GM18498 (cell line): ENCODE measurements at regions not wholly inside any gene's neighbourhood (a gene's known extent, or its start where the extent isn't known, plus 50 kb on each side); places are given as distances from the start of the nearest gene placed in this dataset.

Experiments used
- ATAC-seq: cut with Tn5 transposase; IDR thresholded peaks from one replicate; pipeline ENCODE4 v1.9.1; 2021; ENCODE audit warnings: mild to moderate bottlenecking, moderate library complexity; ENCODE audit not compliant: unreplicated experiment

DNA sequence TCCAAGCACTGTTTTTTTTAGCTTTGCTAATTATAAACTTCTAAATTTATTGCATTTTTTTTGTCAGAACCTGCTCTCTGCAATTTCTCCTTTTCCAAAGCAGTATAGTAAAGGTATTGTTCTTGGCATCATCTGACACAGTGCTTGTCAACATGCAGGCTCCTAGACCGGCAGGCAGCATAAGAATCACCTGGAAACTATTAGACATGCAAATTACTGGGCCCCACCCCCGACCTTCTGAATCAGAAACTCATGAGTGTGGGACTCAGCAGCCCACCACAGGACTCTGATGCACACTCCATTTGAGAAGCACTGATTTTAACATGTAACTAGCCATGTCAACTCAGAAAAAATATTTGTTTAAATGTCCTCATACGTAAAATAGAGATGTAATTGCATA lies 551.1 kb upstream of the CELF4 start:
- ATAC-seq = no peak

DNA sequence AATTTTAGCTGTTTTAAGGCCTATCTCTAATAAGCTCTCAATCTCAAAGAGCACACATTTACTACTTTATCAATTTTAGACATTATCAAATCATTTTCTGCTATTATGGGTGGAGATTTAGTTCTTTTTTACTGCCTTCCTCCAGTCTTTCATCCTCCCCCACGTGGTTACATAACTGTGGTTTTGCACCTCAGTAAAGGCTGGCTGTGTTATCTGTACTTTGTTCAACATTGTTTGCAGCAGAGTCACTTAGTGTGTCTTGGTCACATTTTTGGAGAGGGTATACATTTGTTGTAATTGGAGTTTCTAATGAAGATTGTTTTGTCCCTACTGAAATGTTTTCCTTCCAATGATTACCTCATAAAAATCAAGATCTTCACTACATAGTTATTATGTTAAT lies 549.6 kb upstream of the CELF4 start:
- no peak for ATAC-seq

DNA sequence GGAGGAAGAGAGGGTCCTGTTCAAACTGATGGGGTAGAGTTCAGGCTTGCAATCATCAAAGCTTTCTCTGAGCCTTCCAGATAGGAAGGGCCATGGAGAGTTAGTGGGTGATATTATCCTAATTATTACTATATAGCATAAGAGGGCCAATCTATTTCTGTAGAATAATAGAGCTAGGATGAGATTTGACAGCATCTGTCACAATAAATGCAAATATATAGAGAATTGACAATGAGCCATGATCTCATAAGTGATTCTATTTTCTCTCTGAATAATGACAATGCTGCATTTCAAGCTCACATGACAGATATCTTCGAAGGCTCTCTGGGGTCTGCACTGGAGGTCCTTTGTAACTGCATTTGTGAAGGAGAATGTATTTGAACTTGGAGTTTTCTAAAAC lies 521.9 kb upstream of the CELF4 start:
- no peak for ATAC-seq

DNA sequence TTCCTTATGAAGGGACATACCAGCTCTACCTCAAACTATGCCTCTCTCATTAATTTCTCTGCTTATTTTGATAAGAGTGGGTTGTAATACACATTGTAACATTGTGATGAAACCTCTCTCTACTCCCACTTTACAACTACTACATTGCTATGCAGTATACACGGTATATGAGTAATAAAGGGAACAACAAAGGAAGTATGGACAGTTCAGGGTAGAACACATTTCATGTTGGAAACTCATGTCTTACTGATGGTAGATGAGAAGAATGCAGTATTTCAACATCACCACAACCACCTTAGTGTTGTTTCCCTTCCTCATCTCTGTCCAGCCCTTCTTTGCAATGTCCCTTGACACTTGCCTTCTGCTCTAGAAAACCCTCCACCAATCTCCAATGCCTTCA lies 515.9 kb upstream of the CELF4 start:
- no peak for ATAC-seq

DNA sequence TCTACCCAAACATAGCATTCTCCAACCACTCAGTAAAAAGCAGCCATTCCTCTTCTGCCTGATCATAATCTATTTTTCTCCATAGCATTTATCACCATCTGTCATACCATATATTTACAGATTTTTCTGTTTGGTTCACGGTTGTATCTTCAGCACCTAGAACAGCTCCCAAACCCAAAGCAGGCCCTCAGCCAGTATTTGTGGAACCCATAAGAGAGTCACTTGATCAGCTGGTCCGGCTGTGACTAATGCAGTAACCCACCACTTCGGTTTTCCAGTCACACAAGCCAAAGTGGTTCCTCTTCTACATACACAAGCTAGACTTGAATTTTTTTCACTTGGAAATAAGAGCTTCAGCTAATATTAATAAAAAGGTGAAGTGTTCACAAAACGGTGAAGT lies 511.6 kb upstream of the CELF4 start:
- ATAC-seq = no peak

DNA sequence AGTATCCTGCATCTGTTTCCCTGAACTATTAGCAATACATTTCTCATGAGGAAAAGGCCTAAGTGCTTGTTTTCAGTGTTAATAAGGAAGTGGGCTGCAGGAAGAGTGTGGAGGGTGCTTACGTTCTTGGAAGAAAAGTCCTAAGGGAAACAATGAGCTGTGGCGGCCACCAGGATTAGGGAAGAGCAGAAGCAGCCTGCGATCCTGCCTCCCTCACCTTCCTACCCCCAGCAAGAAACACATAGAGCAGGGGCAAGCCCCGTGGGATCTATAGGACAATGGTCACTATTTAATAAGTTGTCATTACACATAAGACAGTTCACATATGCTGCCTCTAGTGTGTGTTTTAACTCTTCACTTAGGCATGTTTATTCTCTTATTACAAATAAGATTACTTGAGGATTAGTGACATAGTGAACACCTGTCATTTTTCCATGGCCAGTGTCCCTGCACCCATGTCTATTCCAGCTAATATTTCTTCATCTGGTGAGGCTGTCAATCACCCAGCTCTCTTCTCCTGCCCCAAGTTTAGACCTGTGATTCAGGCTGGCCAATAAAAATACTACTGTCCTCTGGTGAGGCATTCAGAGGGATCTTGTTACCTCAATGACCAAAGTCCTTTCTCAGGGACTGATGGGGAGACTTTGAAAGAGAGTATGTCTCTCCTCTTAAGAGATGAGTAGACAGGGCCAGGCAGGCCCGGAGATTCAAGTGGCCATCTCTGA lies 510.9 kb upstream of the CELF4 start:
- ATAC-seq = no peak

DNA sequence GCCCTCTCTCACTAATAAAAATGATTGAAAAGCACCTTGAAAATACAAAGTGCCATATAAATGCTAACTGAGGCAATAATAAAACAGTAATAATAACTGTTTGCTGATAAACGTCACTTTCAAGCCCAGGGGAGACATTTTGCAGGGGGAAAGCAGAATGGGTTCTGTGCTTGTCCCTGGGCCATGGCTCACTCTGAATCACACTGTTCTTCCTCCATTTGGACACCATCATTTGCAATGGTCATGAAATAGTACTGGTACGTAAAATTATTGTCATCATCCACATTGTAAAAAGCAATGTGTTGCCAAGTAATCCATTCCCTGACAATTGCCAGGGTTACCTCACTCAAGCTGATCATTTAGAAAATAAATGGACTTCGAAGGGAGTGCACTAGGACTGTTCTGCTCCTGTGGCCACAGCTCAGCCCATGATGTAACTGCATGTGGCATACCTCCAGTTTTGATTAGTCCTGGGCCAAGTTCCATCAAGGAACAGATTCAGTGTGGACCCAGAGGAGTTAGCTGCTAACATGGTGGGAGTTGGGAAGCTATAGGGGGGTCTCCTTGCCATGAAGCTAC lies 508.8 kb upstream of the CELF4 start:
- ATAC-seq = no peak

DNA sequence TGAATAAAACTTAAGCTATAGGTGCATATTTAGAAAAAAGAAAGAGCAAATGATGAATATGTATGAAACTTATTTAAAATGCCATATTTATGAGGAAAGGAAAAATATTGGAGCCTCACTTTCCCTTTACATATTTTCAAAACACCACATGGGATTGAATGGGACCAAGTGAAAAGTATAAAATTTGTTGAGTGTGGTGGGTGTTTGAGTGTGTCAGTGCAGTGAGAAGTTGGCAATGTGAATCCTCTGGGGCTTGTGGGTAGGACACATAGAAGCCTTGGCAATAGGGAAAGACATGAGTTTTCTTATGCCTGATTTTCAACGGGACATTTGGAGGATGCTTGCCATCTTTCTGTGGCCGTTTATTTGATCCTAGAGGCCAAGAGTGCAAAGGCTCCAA lies 502.2 kb upstream of the CELF4 start:
- ATAC-seq = no peak

DNA sequence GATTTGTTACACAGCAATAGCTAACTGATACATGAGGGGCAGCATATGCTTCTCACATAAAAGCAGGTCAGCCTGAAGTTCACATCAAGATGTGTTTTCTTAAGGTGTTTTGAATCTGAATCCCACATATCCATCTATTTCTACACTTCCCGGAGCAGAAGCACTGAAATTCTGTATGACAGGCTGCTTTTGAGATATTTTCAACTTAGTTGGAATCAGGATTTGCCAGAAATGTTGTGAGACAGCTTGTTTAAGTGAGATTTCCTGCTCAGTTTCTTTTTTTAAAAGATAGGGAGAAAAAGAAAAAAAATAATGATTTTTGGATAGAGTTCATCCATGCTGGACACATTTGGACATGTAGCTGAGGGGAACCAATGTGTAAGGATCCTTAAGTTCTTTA lies 501.5 kb upstream of the CELF4 start:
- ATAC-seq = no peak

DNA sequence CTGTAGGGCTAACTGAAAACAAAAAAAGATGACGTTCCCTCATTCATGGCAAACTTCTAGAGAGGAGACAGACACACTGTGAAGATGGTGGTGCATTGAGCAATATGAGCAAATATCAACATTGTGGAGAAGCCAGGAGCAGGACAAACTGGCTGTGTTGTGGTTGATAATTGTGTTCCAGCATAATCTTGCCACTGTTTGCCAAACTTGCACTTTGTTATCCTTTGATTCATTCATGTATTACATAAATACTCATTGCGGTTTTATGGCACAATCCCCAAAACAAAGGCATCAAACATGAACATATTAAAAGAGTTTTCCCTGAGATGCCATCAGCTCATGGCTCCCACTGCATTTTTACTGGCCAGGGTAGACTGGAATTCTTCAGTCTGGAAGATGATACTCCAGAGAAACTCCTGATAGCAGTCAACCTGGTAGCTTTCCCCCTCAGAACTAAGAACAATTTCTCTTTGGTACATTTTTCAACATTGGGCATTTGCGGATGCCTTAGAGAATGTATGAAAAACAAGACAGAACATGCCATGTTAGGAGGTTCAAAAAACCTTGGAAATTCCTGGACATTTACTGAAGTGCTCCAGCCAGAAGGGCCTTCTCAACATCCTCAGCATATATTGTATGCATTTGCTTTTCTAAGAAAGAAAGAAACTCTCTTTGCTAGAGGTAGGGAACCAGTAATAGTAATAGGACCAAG lies 487.4 kb upstream of the CELF4 start:
- no peak for ATAC-seq

DNA sequence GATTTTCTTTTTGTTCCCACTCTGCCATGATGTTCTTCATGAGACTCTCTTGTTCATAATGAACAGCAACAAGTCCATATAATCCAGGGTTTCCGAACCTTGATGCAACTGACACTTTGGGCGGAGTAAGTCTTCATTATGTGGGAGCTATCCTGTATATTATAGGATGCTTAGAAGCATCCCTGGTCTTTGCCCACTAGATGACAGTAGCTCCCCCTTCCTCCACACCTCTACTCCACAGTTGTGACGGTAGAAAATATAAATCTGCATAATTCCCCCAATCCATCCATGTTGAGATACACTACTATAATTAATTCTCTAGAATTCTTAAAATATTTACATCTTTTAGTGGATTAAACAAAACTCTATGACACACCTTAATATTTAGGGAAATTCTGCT lies 482.2 kb upstream of the CELF4 start:
- ATAC-seq = no peak

DNA sequence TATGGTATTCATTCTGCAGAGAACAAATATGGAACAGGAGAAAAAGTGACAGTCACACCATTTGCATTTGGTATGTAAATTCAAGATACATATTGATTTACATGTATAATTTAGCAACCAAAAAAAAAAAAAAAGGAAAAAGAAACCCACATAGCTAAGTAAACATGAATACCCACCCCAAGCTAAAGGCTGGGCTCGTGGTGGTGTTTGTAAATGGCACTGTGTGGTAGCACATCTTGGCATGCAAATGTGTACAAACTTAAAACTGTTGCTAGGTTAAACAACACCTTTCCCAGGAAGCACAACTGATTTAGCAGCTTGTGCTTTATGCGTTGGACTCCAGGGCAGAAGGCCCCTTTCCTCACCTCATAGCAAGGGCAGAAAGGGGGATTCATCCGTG lies 481.1 kb upstream of the CELF4 start:
- no peak for ATAC-seq

DNA sequence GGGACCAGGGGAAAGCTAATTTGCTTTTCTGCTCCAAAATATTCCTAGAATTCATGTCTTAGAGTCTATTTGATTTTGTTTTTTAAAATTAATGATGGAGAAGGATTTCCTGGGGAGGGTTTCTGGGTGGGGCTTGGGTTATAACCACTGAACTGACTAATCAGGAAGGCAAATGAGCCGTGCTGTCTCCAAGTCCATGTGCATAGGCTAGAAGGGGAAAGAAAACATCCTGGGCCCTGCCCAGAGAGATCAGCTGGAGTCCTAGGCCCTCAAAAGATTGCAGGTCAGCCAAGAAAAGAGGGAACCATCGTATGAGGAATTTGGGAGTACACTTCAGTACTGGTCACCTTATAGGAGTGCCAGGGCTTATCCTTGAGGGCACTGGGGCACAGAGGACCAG lies 480.2 kb upstream of the CELF4 start:
- no peak for ATAC-seq

DNA sequence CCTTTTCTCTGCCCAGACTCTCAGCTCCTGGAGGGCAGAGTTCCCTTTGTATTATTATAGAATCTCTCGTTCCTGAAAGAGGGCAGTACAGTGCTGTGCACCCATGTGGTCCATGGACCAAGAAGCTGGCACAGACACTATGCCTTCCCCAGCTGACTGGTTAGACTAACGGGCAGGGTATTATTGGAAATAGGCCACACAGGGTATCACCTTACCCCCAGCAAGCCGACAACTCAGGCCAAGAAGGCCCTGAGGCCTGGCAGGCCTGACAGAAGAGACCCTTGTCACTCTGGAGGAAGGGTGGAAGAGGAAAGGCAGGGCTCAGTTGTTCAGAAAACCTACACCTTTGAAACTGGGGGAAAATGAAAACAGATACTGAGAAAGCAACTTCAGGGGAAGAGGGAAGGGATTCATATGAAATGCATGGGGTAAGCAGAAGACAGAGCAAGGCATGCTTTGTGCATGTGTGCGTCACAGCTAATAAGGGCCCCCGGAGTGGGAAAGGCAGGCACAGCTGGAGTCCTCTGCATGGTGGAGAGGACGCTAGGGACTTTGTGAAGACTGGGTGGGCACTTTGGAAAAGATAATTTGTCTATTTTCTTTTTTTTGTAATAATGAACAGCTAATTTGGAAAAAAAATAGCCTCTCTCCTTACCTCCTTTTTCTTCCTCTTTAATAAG lies 476.8 kb upstream of the CELF4 start:
- ATAC-seq = no peak

DNA sequence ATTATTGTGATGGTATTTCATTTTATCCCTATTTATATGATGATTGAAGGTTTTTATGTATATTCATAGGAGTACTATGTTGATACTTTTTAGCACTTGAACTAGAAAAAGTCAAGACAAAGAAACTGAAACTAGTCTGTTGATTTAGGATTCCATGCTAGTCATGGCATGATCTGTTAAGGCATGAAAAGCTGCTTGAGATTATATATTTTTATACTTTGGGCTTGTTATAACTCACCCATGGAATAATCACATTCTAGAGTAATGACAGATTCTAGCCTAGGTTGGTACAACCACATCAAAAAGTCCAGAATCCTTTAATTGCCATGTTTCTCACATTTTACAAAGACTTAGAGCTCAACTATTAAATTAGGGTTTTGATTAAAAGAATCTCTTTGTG lies 472.6 kb upstream of the CELF4 start:
- no peak for ATAC-seq

DNA sequence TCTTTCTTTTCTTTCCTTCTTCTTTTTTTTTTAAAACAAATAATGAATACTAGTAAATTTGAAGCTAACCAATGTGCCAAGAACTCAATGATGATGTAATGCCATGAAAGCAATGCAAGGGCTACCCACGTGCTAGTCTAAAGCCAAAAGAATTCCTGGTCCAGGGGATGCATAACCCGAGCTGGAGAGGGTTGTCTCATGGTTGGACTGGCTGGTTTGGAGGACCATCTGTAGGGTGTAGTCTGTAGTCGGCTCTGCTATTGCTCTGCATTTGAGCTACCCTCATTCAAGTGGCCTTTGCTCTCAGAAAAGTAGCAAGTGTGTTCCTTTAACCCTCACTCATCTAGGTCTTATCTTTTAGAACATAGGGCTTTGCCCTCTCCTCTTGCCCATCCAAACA lies 469.6 kb upstream of the CELF4 start:
- no peak for ATAC-seq

DNA sequence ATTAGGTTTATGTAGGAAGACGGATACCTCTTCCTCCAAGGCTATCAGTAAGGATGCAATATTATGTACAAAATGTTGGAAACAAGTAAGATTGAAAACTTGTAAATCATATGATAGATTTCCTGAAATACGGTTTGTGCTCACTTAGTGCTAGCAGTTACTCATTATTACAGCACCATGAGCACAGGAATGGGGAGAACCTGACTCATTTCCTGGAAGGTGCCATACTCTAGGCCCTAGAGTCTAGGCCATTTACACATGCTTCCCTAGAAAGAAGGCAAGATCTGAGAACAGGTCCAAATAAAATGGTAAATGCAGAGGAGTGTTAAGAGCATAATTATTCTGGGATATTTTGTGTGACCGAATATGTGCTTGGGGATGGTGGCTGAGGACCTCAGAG lies 467.7 kb upstream of the CELF4 start:
- ATAC-seq = no peak

DNA sequence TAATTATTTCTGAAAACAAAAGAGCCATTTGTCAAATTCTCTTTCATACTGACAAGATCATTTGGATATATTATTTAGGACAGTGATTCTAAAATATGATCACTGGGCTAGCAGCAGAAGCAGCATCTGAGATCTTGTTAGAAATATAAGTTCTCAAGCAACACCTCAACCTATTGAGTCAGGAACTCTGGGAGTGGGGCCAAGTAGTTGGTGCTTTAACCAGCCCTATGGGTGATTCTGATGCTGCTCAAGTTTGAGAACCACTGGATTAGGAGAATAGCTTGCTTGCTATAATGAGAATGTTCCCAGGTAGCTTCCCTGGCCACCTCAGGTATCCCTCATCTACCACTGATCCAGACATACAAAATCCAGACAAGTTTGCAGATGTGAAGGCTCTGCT lies 466.9 kb upstream of the CELF4 start:
- no peak for ATAC-seq

DNA sequence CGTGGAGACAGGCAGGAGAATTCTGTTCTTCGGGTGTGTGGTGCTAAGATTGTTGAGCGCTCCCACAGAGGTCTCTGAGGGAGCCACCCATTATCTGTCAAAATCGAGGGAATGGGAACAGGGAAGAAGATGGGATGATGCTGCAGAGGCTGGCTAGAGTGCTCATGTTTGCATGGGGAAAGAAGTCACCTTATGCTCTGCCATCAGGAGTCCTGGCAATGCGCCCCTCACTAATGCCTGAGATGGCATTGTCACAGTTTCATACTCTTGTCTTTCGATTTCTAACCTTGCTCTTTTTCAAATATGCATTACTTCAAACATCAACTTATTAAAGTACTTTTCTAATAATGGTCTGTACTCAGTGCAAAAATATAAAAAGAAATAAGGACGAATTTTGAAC lies 463.3 kb upstream of the CELF4 start:
- ATAC-seq = no peak

DNA sequence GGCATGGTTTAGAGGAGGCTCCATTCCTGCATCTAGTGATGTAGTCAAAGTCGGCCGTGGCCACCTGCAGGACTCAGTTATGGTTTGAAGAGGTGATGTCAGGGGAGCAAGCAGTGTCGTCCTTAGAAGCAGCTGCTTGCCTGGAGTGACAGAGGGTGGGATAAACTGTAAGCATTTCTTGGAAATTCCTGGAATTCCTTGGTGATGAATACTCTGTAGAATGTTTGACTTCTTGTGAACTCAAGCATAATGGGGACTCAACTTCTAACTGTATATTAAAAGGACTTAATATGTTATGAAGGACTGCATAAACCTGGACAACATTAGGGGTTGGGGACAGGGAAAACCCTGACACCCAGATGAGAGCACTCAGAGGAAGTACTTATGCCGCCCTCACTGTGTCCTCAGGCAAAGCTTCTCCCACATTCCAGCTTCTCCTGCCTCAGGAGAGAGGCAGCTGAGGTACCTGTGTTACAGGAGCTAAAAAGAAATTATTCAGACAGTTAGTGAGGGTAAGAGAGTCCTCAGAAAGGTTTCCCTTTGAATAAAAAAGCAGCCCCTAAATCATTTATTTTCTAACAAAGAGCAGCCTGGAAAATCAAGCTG lies 459.9 kb upstream of the CELF4 start:
- no peak for ATAC-seq

DNA sequence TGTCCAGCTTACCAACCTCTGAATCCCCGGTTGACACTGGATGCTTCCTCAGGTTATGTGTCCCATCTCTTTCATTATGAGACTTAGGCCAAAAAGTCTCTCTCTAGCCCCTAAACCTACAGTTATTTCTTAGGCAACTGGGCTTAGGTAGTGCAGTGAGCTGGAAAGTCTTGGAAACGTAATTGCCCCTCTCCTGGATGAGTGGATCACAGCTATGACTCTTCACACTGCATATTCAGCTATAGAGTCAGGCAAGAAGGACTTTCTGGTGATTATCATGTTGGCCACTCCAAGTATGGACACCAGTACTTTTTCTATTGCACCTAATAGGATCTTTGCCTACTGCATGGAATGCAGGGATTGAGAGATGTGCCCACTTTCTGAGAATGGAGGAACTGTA lies 458.3 kb upstream of the CELF4 start:
- ATAC-seq = no peak

DNA sequence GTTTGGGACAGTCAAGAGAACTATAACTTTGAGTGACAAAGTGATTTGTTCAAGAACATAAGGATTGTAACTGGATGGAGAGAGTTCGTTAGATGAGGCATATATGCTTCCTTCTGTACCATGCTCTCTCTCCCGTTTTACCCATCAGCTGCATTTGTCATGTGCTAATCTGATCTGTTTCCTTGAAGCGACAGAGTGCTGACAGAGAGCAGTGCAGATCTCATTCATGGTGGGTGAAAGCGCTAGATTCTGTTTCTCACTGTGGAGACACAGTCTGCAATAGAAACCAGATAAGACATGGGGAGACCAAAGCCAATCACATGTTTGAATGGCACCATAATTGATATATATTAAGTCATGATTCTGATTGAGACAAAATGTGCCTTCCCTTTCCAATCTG lies 456.6 kb upstream of the CELF4 start:
- no peak for ATAC-seq
